SK-N-MC (cell line): ENCODE measurements at regions not wholly inside any gene's neighbourhood (a gene's known extent, or its start where the extent isn't known, plus 50 kb on each side); places are given as distances from the start of the nearest gene placed in this dataset.

Experiments
- EZH2 ChIP-seq: fragments of 200-600 bp; sonication (generic); IDR thresholded peaks from one replicate; pipeline ENCODE4 v1.6.1; 2017; ENCODE audit warnings: antibody characterized with exemption
- POLR2AphosphoS5 ChIP-seq: IDR thresholded peaks from 2 replicates; pipeline ENCODE4 v1.6.1; 2012; ENCODE audit warnings: mild to moderate bottlenecking, low read depth, low read length, borderline replicate concordance

DNA sequence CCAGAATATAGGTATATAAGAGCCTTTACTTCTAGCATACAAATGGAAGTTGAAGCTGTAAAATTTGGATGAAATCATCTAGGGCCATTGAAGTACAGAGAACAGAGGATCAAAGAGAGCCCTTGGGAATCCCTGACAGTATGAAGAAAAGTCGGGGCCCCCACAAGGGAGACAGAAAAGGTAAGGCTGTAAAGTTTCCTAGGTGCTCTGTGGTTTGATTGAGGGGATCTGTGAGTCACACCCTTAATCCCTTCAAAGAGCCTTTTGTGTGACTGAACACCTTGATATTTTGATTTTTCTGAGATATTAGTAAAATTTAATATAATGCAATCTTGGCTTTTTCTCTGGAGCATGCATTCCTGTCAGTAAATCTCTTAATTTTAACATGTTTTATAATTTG lies 961.7 kb upstream of the TMEFF2 start:
- TF ChIP-seq POLR2AphosphoS5 = no peak
- no peak for TF ChIP-seq EZH2
